GM23338 (cell line): ENCODE measurements at regions not wholly inside any gene's neighbourhood (a gene's known extent, or its start where the extent isn't known, plus 50 kb on each side); places are given as distances from the start of the nearest gene placed in this dataset.

Source experiments
- ATAC-seq: fragments of 200-7000 bp; cut with Tn5 transposase; 3 replicates; pipeline ENCODE4 v1.9.1; 2020
- DNase-seq: peaks from one replicate; pipeline ENCODE4 v3.0.0-alpha.2; 2015; ENCODE audit warnings: low spot score
- H2AFZ ChIP-seq: fragments of 200-600 bp; sonication (generic); 2 replicates; pipeline ENCODE4 v1.8.0; 2016; ENCODE audit warnings: antibody characterized with exemption, mild to moderate bottlenecking, moderate library complexity
- H3F3A ChIP-seq: fragments of 200-600 bp; sonication (generic); replicated peaks from 2 replicates; pipeline ENCODE4 v1.8.0; 2017; ENCODE audit warnings: antibody characterized with exemption, mixed run types, low read depth
- H3K27ac ChIP-seq: fragments of 200-600 bp; sonication (generic); 2 replicates; pipeline ENCODE4 v1.6.1; 2016; ENCODE audit warnings: low read depth
- H3K27me3 ChIP-seq: fragments of 200-600 bp; sonication (generic); 2 replicates; pipeline ENCODE4 v1.8.0; 2016; ENCODE audit warnings: mild to moderate bottlenecking, mixed run types, moderate library complexity; ENCODE audit not compliant: insufficient read depth
- H3K36me3 ChIP-seq: fragments of 200-600 bp; sonication (generic); 2 replicates; pipeline ENCODE4 v1.8.0; 2016; ENCODE audit warnings: mild to moderate bottlenecking; ENCODE audit not compliant: insufficient read depth
- H3K4me1 ChIP-seq: fragments of 200-600 bp; sonication (generic); 2 replicates; pipeline ENCODE4 v1.8.0; 2016; ENCODE audit warnings: mild to moderate bottlenecking, moderate library complexity; ENCODE audit not compliant: insufficient read depth
- H3K4me2 ChIP-seq: fragments of 200-600 bp; sonication (generic); 2 replicates; pipeline ENCODE4 v1.7.1; 2017; ENCODE audit warnings: mixed run types
- H3K4me3 ChIP-seq: fragments of 200-600 bp; sonication (generic); 2 replicates; pipeline ENCODE4 v1.6.1; 2016; ENCODE audit warnings: mixed run types
- H3K79me2 ChIP-seq: fragments of 200-600 bp; sonication (generic); replicated peaks from 2 replicates; pipeline ENCODE4 v1.8.0; 2017; ENCODE audit warnings: mild to moderate bottlenecking; ENCODE audit not compliant: insufficient read depth
- H3K9me2 ChIP-seq: fragments of 200-600 bp; sonication (generic); 2 replicates; pipeline ENCODE4 v1.8.0; 2017; ENCODE audit not compliant: insufficient read depth
- H4K20me1 ChIP-seq: fragments of 200-600 bp; sonication (generic); replicated peaks from 2 replicates; pipeline ENCODE4 v1.8.0; 2017; ENCODE audit warnings: mild to moderate bottlenecking; ENCODE audit not compliant: insufficient read depth
- H3K27ac Mint-ChIP-seq: 2 replicates; pipeline ENCODE4 v1.8.0; 2020; ENCODE audit warnings: inconsistent platforms, mild to moderate bottlenecking, moderate library complexity, mixed read lengths
- H3K27me3 Mint-ChIP-seq: 3 replicates; pipeline ENCODE4 v1.8.0; 2022; ENCODE audit warnings: low read depth, mild to moderate bottlenecking, moderate library complexity, mixed read lengths, inconsistent platforms; ENCODE audit not compliant: insufficient read depth, poor library complexity
- H3K36me3 Mint-ChIP-seq: 3 replicates; pipeline ENCODE4 v1.8.0; 2021; ENCODE audit warnings: low read depth, mild to moderate bottlenecking, inconsistent platforms, moderate library complexity, mixed read lengths
- H3K4me1 Mint-ChIP-seq: 3 replicates; pipeline ENCODE4 v1.8.0; 2020; ENCODE audit warnings: mild to moderate bottlenecking, inconsistent platforms, mixed read lengths
- H3K4me3 Mint-ChIP-seq: 3 replicates; pipeline ENCODE4 v1.8.0; 2021; ENCODE audit warnings: moderate library complexity, mild to moderate bottlenecking, inconsistent platforms, mixed read lengths
- H3K9me3 Mint-ChIP-seq: 3 replicates; pipeline ENCODE4 v1.8.0; 2020; ENCODE audit warnings: moderate library complexity, mild to moderate bottlenecking, inconsistent platforms, mixed read lengths
- CREB1 ChIP-seq: fragments of 250-450 bp; sonication (Bioruptor Pico); IDR thresholded peaks from 2 replicates; pipeline ENCODE4 v1.5.0; 2020; ENCODE audit warnings: low read depth, mild to moderate bottlenecking, moderate library complexity
- CTCF ChIP-seq, 2 experiments: fragments of 200-600 bp in 1 of 2; sonication (generic) in 1 of 2; conservative IDR thresholded peaks; 2 replicates each; pipeline versions ENCODE4 v1.5.1 to v1.6.1; 2016 to 2017; ENCODE audit warnings: antibody characterized with exemption in 2 of 2, low read depth in 2 of 2, mild to moderate bottlenecking in 2 of 2, moderate library complexity in 1 of 2
- ETS1 ChIP-seq: IDR thresholded peaks from 2 replicates; pipeline ENCODE4 v1.6.1; 2016; ENCODE audit warnings: antibody characterized with exemption
- EZH2 ChIP-seq: fragments of 200-600 bp; sonication (generic); IDR thresholded peaks from one replicate; pipeline ENCODE4 v1.8.0; 2017; ENCODE audit warnings: antibody characterized with exemption, mild to moderate bottlenecking, low read depth; ENCODE audit not compliant: unreplicated experiment
- EZH2phosphoT487 ChIP-seq: fragments of 200-600 bp; sonication (generic); IDR thresholded peaks from one replicate; pipeline ENCODE4 v1.8.1; 2018; ENCODE audit warnings: antibody characterized with exemption; ENCODE audit not compliant: unreplicated experiment
- JUNB ChIP-seq: IDR thresholded peaks from one replicate; pipeline ENCODE4 v1.6.1; 2016; ENCODE audit warnings: antibody characterized with exemption; ENCODE audit not compliant: unreplicated experiment
- NANOG ChIP-seq: IDR thresholded peaks from 2 replicates; pipeline ENCODE4 v1.6.1; 2016; ENCODE audit warnings: antibody characterized with exemption, borderline replicate concordance
- POLR2AphosphoS5 ChIP-seq: IDR thresholded peaks from 2 replicates; pipeline ENCODE4 v1.6.1; 2016; ENCODE audit warnings: antibody characterized with exemption, low read depth
- REST ChIP-seq: IDR thresholded peaks from one replicate; pipeline ENCODE4 v1.6.1; 2018; ENCODE audit warnings: antibody characterized with exemption; ENCODE audit not compliant: unreplicated experiment
- STAT1 ChIP-seq: IDR thresholded peaks from one replicate; pipeline ENCODE4 v1.6.1; 2016; ENCODE audit warnings: antibody characterized with exemption; ENCODE audit not compliant: unreplicated experiment
- ZNF114 ChIP-seq: fragments of 250-450 bp; sonication (Bioruptor Pico); IDR thresholded peaks from 2 replicates; pipeline ENCODE4 v1.5.0; 2020; ENCODE audit warnings: mild to moderate bottlenecking, moderate library complexity
- ZNF331 ChIP-seq: fragments of 250-450 bp; sonication (Bioruptor Pico); IDR thresholded peaks from 2 replicates; pipeline ENCODE4 v1.5.0; 2020; ENCODE audit warnings: low read depth, mild to moderate bottlenecking, moderate library complexity

GRCh38 chr1:56424744-56425493 is 154.4 kb downstream of the PLPP3 start (continued):
- no peak for TF ChIP-seq CTCF (conservative IDR thresholded peaks at IDR 0.05; ENCODE audit: low read depth in 2 of 2)
- TF ChIP-seq EZH2phosphoT487: no peak

GRCh38 chr1:56423716-56424115 is 155.6 kb downstream of the PLPP3 start:
- no peak for TF ChIP-seq STAT1
- TF ChIP-seq CTCF (conservative IDR thresholded peaks at IDR 0.05; ENCODE audit: low read depth in 2 of 2): no peak
- TF ChIP-seq REST: no peak
- TF ChIP-seq NANOG: no peak
- TF ChIP-seq POLR2AphosphoS5: no peak
- no peak for TF ChIP-seq JUNB
- TF ChIP-seq CREB1 (CRISPR knock-in tag): no peak
- TF ChIP-seq EZH2: no peak
- no peak for TF ChIP-seq ZNF331
- no peak for TF ChIP-seq ZNF114 (CRISPR knock-in tag)
- TF ChIP-seq ETS1: no peak
- no peak for TF ChIP-seq EZH2phosphoT487
- Histone ChIP-seq H3K4me3 (no peak overlapping the region), H3K27me3 (no peaks in the 10 kb centered on the region), H4K20me1 (no peaks in the 10 kb centered on the region), H3K4me1 (no peaks in the 10 kb centered on the region), H3K4me2 (no peak overlapping the region), H3K79me2 (no peaks in the 10 kb centered on the region), H3F3A (no peaks in the 10 kb centered on the region), H2AFZ (no peak overlapping the region), H3K36me3 (no peaks in the 10 kb centered on the region), H3K9me2 (no peaks in the 10 kb centered on the region), H3K27ac (no peak overlapping the region)
- H3K4me3 Mint-ChIP-seq: no peak overlapping the region
- peaks cover 4% of the 10 kb centered on the region for H3K27me3 Mint-ChIP-seq
- DNase-seq (no peak), ATAC-seq (no peak)
- peaks cover 8% of the 10 kb centered on the region for H3K4me1 Mint-ChIP-seq
- no peaks in the 10 kb centered on the region for H3K36me3 Mint-ChIP-seq
- H3K27ac Mint-ChIP-seq: no peak overlapping the region
- no peaks in the 10 kb centered on the region for H3K9me3 Mint-ChIP-seq
